PC-9 (cell line): ENCODE measurements at regions not wholly inside any gene's neighbourhood (a gene's known extent, or its start where the extent isn't known, plus 50 kb on each side); places are given as distances from the start of the nearest gene placed in this dataset.

Experiments
- BruUV-seq: library from RNA; stranded (reverse); fragments of 400-500 nt; replicated peaks from 2 replicates; lab custom pipeline; 2021; lab: Mats Ljungman, UMichigan
- CTCF ChIA-PET: fragments of 300-600 bp; sonication (Branson Sonifier 250); formaldehyde crosslinking; loops from one replicate; lab custom pipeline; 2022; ENCODE audit warnings: antibody characterized with exemption; lab: Charles Lee
- POLR2A ChIA-PET: fragments of 300-600 bp; sonication (Branson Sonifier 250); formaldehyde crosslinking; loops from one replicate; lab custom pipeline; 2022; ENCODE audit warnings: antibody characterized with exemption; ENCODE audit not compliant: unreplicated experiment; lab: Charles Lee
- DNase-seq, 2 experiments: peaks; one replicate each; pipeline versions ENCODE4 v3.0.0 to v3.0.0-alpha.2; 2015 to 2022; ENCODE audit warnings: mixed read lengths in 1 of 2
- H2AFZ ChIP-seq: fragments of 200-600 bp; sonication (generic); 2 replicates; pipeline ENCODE4 v1.8.1; 2017; ENCODE audit warnings: antibody characterized with exemption
- H3F3A ChIP-seq: fragments of 200-600 bp; sonication (generic); 2 replicates; pipeline ENCODE4 v1.8.1; 2017; ENCODE audit warnings: antibody characterized with exemption, mild to moderate bottlenecking, low read depth; ENCODE audit not compliant: insufficient read depth
- H3K27ac ChIP-seq: fragments of 200-600 bp; sonication (generic); 2 replicates; pipeline ENCODE4 v1.6.1; 2016; ENCODE audit warnings: mixed run types
- H3K27me3 ChIP-seq: fragments of 200-600 bp; sonication (generic); 2 replicates; pipeline ENCODE4 v1.6.1; 2016; ENCODE audit warnings: low read depth, mixed run types; ENCODE audit not compliant: insufficient read depth
- H3K36me3 ChIP-seq: fragments of 200-600 bp; sonication (generic); 2 replicates; pipeline ENCODE4 v1.6.1; 2016; ENCODE audit warnings: low read depth, mixed run types
- H3K4me1 ChIP-seq: fragments of 200-600 bp; sonication (generic); replicated peaks from 2 replicates; pipeline ENCODE4 v1.6.1; 2016; ENCODE audit warnings: mixed run types; ENCODE audit not compliant: insufficient read depth
- H3K4me2 ChIP-seq: fragments of 200-600 bp; sonication (generic); 2 replicates; pipeline ENCODE4 v1.6.1; 2017; ENCODE audit warnings: mixed run types
- H3K4me3 ChIP-seq: fragments of 200-600 bp; sonication (generic); 2 replicates; pipeline ENCODE4 v1.6.1; 2016; ENCODE audit warnings: mixed run types
- H3K79me2 ChIP-seq: fragments of 200-600 bp; sonication (generic); 2 replicates; pipeline ENCODE4 v1.6.1; 2017; ENCODE audit warnings: low read depth, mixed run types
- H3K9me2 ChIP-seq: fragments of 200-600 bp; sonication (generic); 2 replicates; pipeline ENCODE4 v1.8.1; 2017; ENCODE audit warnings: mild to moderate bottlenecking; ENCODE audit not compliant: insufficient read depth
- H3K9me3 ChIP-seq: fragments of 200-600 bp; sonication (generic); 2 replicates; pipeline ENCODE4 v1.8.1; 2016; ENCODE audit warnings: low read depth; ENCODE audit not compliant: insufficient read depth
- H4K20me1 ChIP-seq: fragments of 200-600 bp; sonication (generic); 2 replicates; pipeline ENCODE4 v1.8.1; 2017; ENCODE audit not compliant: insufficient read depth
- CTCF ChIP-seq: fragments of 200-600 bp; sonication (generic); conservative IDR thresholded peaks from 2 replicates; pipeline ENCODE4 v1.6.1; 2017; ENCODE audit warnings: mixed run types, antibody characterized with exemption, mild to moderate bottlenecking, moderate library complexity
- EZH2 ChIP-seq: fragments of 200-600 bp; sonication (generic); IDR thresholded peaks from 2 replicates; pipeline ENCODE4 v1.8.0; 2017; ENCODE audit warnings: antibody characterized with exemption, low read depth
- intact Hi-C: fragments of 100-400 bp; cut with micrococcal nuclease; formaldehyde crosslinking; loops from one replicate; pipeline ENCODE4 v1.10.0; 2022; ENCODE audit not compliant: unreplicated experiment

GRCh38 chr2:134083548-134083947 is 170.3 kb upstream of the MGAT5 start:
- intact Hi-C loops, result no loop called here

GRCh38 chr2:134086594-134087219 is 167.2 kb upstream of the MGAT5 start:
- no peak for TF ChIP-seq EZH2
- no peak for TF ChIP-seq CTCF
- Histone ChIP-seq H4K20me1 (no peaks in the 10 kb centered on the region), H2AFZ (no peak overlapping the region), H3K27me3 (0 out of 2 replicates have a peak, but pooled peaks cover 3% of the 10 kb centered on the region), H3K9me2 (no peaks in the 10 kb centered on the region), H3K36me3 (no peaks in the 10 kb centered on the region), H3F3A (no peaks in the 10 kb centered on the region), H3K79me2 (no peaks in the 10 kb centered on the region), H3K4me3 (no peak overlapping the region), H3K27ac (no peak overlapping the region), H3K9me3 (no peaks in the 10 kb centered on the region), H3K4me2 (no peak overlapping the region), H3K4me1 (no peaks in the 10 kb centered on the region)
- intact Hi-C loops, result no loop called here
- no TSS peak for BruUV-seq
- ChIA-PET POLR2A (no interaction called here), CTCF (no interaction called here)
- DNase-seq, result no peak

More at GRCh38 chr2:134083548-134083947, 170.3 kb upstream of the MGAT5 start:
- no TSS peak for BruUV-seq
- Histone ChIP-seq H4K20me1 (no peaks in the 10 kb centered on the region), H3K4me1 (no peaks in the 10 kb centered on the region), H3K9me2 (no peaks in the 10 kb centered on the region), H3K9me3 (no peaks in the 10 kb centered on the region), H3K4me3 (no peak overlapping the region), H2AFZ (no peak overlapping the region), H3K4me2 (no peak overlapping the region), H3K36me3 (no peaks in the 10 kb centered on the region), H3K27me3 (peaks cover 11% of the 10 kb centered on the region; the same call in 1 of the 2 replicates), H3K27ac (no peak overlapping the region), H3K79me2 (no peaks in the 10 kb centered on the region), H3F3A (no peaks in the 10 kb centered on the region)
- TF ChIP-seq EZH2 (no peak), CTCF (no peak)
- POLR2A ChIA-PET, result no interaction called here
- CTCF ChIA-PET, result no interaction called here
- no peak for DNase-seq

GRCh38 chr2:134087371-134087921 is 166.4 kb upstream of the MGAT5 start:
- Histone ChIP-seq H3K4me1 (0 out of 2 replicates have a peak, but pooled peaks cover under 1% of the 10 kb centered on the region), H3F3A (0 out of 2 replicates have a peak, but pooled peaks cover under 1% of the 10 kb centered on the region), H3K9me3 (no peaks in the 10 kb centered on the region), H3K36me3 (no peaks in the 10 kb centered on the region), H4K20me1 (no peaks in the 10 kb centered on the region), H3K27me3 (0 out of 2 replicates have a peak, but pooled peaks cover 2% of the 10 kb centered on the region), H2AFZ (no peak overlapping the region), H3K79me2 (no peaks in the 10 kb centered on the region), H3K9me2 (no peaks in the 10 kb centered on the region), H3K4me3 (no peak overlapping the region), H3K4me2 (no peak overlapping the region), H3K27ac (no peak overlapping the region)
- no peak for TF ChIP-seq EZH2
- no peak for TF ChIP-seq CTCF
- DNase-seq, result no peak
- POLR2A ChIA-PET, result no interaction called here
- CTCF ChIA-PET, result no interaction called here
- BruUV-seq, result no TSS peak
- intact Hi-C loops, result no loop called here
